ENCODE measurements at regions not wholly inside any gene's neighbourhood (a gene's known extent, or its start where the extent isn't known, plus 50 kb on each side); places are given as distances from the start of the nearest gene placed in this dataset.
"Not testable (repeated sequence)": the region's sequence is repeated elsewhere in the genome, so short reads cannot be mapped to it uniquely, and the experiment has no call there.

- no peak for DNase-seq (ENCODE audit: low read depth in 2 of 2)
Measured at GRCh38 chr13:21228738-21229137, 52.3 kb downstream of the MRPL57 start.

GRCh38 chr13:21229241-21230024 lies 53.0 kb downstream of the MRPL57 start:
- DNase-seq (ENCODE audit: low read depth in 2 of 2) = no peak

- DNase-seq (ENCODE audit: low read depth in 2 of 2) = no peak
Measured at GRCh38 chr13:21230516-21230915, 54.1 kb downstream of the MRPL57 start.

GRCh38 chr13:21231426-21231940 lies 55.0 kb downstream of the MRPL57 start:
- no peak for DNase-seq (ENCODE audit: low read depth in 2 of 2)

- DNase-seq (ENCODE audit: low read depth in 2 of 2) = no peak
Measured at GRCh38 chr13:21232196-21232595, 55.7 kb downstream of the MRPL57 start.

GRCh38 chr13:21232599-21232998 lies 56.1 kb downstream of the MRPL57 start:
- no peak for DNase-seq (ENCODE audit: low read depth in 2 of 2)

GRCh38 chr13:21233086-21233485 lies 56.6 kb downstream of the MRPL57 start:
- DNase-seq (ENCODE audit: low read depth in 2 of 2) = no peak

GRCh38 chr13:21234526-21234925 lies 58.1 kb downstream of the MRPL57 start:
- no peak for DNase-seq (ENCODE audit: low read depth in 2 of 2)

GRCh38 chr13:21235174-21235573 lies 58.7 kb downstream of the MRPL57 start:
- no peak for DNase-seq (ENCODE audit: low read depth in 2 of 2)

GRCh38 chr13:21237081-21237480 lies 60.6 kb downstream of the MRPL57 start:
- no peak for DNase-seq (ENCODE audit: low read depth in 2 of 2)

- DNase-seq (ENCODE audit: low read depth in 2 of 2) = no peak
Measured at GRCh38 chr13:21238267-21238666, 61.8 kb downstream of the MRPL57 start.

GRCh38 chr13:21240586-21240985 lies 64.1 kb downstream of the MRPL57 start:
- DNase-seq (ENCODE audit: low read depth in 2 of 2) = no peak

- DNase-seq (ENCODE audit: low read depth in 2 of 2) = no peak
Measured at GRCh38 chr13:21242236-21242635, 65.8 kb downstream of the MRPL57 start.

GRCh38 chr13:21243045-21243897 lies 66.8 kb downstream of the MRPL57 start:
- no peak for DNase-seq (ENCODE audit: low read depth in 2 of 2)

GRCh38 chr13:21243898-21244184 lies 67.4 kb downstream of the MRPL57 start:
- not testable (repeated sequence) for DNase-seq (ENCODE audit: low read depth in 2 of 2)

GRCh38 chr13:21246761-21247452 lies 70.4 kb downstream of the MRPL57 start:
- DNase-seq (ENCODE audit: low read depth in 2 of 2) = no peak

GRCh38 chr13:21256351-21256761 lies 79.9 kb downstream of the MRPL57 start:
- no peak for DNase-seq (ENCODE audit: low read depth in 2 of 2)

- no peak for DNase-seq (ENCODE audit: low read depth in 2 of 2)
Measured at GRCh38 chr13:21256891-21257290, 80.4 kb downstream of the MRPL57 start.

GRCh38 chr13:21259571-21260455 lies 83.4 kb downstream of the MRPL57 start:
- no peak for DNase-seq (ENCODE audit: low read depth in 2 of 2)

- not testable (repeated sequence) for DNase-seq (ENCODE audit: low read depth in 2 of 2)
Measured at GRCh38 chr13:21260561-21261290, 84.3 kb downstream of the MRPL57 start.

Measured in stimulated activated CD4-positive, alpha-beta T cell treated with anti-CD3 and anti-CD28 coated beads, Interleukin-4, amount 100 ng/mL, for 48 hours (primary cell).